ENCODE measurements at regions not wholly inside any gene's neighbourhood (a gene's known extent, or its start where the extent isn't known, plus 50 kb on each side); places are given as distances from the start of the nearest gene placed in this dataset.

DNA sequence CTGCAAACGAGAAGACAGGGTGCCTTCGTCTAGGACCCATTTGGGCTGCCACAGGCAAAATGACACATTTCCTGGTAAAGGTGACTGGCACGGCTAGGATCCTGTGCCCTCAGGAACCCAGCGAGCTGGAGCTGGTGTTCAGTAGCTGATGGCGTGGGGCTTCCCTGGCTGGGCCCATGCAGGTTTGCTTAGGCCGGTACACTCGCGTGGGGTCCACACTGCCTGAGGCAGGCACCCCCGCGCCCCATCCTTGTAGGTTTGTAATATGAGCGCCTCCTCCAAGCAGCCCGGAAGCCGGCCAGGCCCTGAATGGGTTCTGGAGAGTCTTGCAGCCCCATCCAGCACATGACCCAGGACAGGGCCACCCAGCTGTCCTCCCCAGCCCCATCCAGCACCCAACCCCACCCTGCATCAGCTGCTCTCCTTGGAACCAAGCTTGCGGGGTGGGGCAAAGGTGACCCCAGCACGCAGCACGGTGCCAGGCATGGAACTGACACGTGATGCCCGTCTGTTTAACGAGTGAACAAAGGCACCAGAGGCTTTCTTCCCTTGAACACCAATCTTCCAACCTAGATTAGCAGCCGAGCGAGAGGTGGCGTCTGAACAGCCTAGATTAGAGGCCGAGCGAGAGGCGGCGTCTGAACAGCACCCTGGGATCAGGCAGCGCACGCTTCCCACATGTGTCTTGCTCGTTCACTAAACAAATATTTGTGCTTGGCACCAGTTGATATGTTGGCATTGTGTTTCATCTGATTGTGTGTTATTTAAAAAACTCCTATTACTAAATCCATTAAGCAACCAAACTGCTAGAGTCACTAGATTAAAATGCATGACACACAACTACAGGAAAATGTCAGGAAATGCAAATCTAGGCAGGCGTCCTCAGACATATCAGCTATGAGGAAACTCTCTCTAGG is 112.1 kb downstream of the DLL1 start:
- intact Hi-C loops (cut with micrococcal nuclease; ENCODE audit: unreplicated experiment) = no loop called here
- H3K9me3 Mint-ChIP-seq (ENCODE audit: low read depth, unreplicated experiment) = peaks cover 5% of the 10 kb centered on the region
- no peaks in the 10 kb centered on the region for H3K4me1 Mint-ChIP-seq (ENCODE audit: low read depth, unreplicated experiment)
- H3K36me3 Mint-ChIP-seq (ENCODE audit: insufficient read depth, unreplicated experiment) = peaks cover 15% of the 10 kb centered on the region
- DNase-seq = peak; percentile 26
- no TSS peak for BruUV-seq (replicated peaks)
- TF ChIP-seq, protein P1, sequence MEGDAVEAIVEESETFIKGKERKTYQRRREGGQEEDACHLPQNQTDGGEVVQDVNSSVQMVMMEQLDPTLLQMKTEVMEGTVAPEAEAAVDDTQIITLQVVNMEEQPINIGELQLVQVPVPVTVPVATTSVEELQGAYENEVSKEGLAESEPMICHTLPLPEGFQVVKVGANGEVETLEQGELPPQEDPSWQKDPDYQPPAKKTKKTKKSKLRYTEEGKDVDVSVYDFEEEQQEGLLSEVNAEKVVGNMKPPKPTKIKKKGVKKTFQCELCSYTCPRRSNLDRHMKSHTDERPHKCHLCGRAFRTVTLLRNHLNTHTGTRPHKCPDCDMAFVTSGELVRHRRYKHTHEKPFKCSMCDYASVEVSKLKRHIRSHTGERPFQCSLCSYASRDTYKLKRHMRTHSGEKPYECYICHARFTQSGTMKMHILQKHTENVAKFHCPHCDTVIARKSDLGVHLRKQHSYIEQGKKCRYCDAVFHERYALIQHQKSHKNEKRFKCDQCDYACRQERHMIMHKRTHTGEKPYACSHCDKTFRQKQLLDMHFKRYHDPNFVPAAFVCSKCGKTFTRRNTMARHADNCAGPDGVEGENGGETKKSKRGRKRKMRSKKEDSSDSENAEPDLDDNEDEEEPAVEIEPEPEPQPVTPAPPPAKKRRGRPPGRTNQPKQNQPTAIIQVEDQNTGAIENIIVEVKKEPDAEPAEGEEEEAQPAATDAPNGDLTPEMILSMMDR (IDR thresholded peaks at IDR 0.05; ENCODE audit: unreplicated experiment) = no peak
- CTCF ChIA-PET = no interaction called here
- peaks cover 24% of the 10 kb centered on the region for H3K27me3 Mint-ChIP-seq (ENCODE audit: unreplicated experiment)
- no peak overlapping the region for H3K27ac Mint-ChIP-seq (ENCODE audit: unreplicated experiment)
- no peak overlapping the region for H3K4me3 Mint-ChIP-seq (ENCODE audit: low read depth, unreplicated experiment)

DNA sequence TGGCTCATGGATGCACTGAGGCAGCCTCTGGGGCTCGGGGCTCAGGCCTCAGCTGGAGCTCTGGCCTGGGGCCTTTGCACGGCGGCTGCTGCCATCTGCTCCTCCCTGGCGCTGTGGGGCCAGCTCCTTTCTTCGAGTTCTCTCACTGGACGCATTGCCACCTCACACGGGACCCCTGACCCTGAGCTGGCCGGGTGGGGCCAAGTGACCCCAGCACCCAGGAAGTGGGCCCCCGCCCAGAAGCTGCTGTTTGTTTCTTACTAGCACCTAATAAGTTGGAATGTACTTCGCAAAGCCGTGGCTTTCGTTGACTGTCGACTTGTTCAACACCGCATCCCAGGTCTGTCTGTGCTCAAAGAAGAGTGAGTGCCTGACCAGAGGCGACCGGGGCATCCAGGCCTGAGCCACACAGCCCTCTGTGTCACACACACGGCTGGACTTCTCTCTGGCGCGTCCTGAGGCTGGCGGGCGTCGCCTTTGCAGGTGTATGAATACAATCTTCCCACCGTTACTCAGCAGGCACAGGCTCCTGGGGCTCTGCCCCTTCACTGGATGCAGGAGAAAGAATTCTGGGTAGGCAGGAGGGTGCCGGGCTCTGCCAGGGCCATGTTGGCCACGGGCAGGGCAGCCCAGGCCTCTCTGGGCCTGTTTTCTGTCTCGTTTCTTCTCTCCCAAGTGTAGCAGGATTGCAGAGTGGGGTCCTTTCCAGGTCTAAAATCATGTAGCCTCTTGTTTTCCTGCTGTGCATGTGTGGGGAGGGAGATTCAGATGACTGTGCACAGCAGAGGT is 112.9 kb downstream of the DLL1 start:
- peaks cover 15% of the 10 kb centered on the region for H3K36me3 Mint-ChIP-seq (ENCODE audit: insufficient read depth, unreplicated experiment)
- intact Hi-C loops (cut with micrococcal nuclease; ENCODE audit: unreplicated experiment) = no loop called here
- no TSS peak for BruUV-seq (replicated peaks)
- H3K4me1 Mint-ChIP-seq (ENCODE audit: low read depth, unreplicated experiment) = no peaks in the 10 kb centered on the region
- CTCF ChIA-PET = no interaction called here
- DNase-seq = no peak
- TF ChIP-seq, protein P1 (IDR thresholded peaks at IDR 0.05; ENCODE audit: unreplicated experiment) = no peak
- no peak overlapping the region for H3K4me3 Mint-ChIP-seq (ENCODE audit: low read depth, unreplicated experiment)
- H3K27me3 Mint-ChIP-seq (ENCODE audit: unreplicated experiment) = peaks cover 21% of the 10 kb centered on the region
- no peak overlapping the region for H3K27ac Mint-ChIP-seq (ENCODE audit: unreplicated experiment)
- peaks cover 2% of the 10 kb centered on the region for H3K9me3 Mint-ChIP-seq (ENCODE audit: low read depth, unreplicated experiment)

GRCh38 chr6:170176898-170177771 is 113.7 kb downstream of the DLL1 start:
- TF ChIP-seq, protein P1 (IDR thresholded peaks at IDR 0.05; ENCODE audit: unreplicated experiment) = no peak
- intact Hi-C loops (cut with micrococcal nuclease; ENCODE audit: unreplicated experiment) = no loop called here
- Mint-ChIP-seq H3K27ac (ENCODE audit: unreplicated experiment) (peak overlapping the region; percentile 89), H3K27me3 (ENCODE audit: unreplicated experiment) (peaks cover 21% of the 10 kb centered on the region), H3K9me3 (ENCODE audit: low read depth, unreplicated experiment) (peaks cover 6% of the 10 kb centered on the region), H3K36me3 (ENCODE audit: insufficient read depth, unreplicated experiment) (peaks cover 19% of the 10 kb centered on the region), H3K4me3 (ENCODE audit: low read depth, unreplicated experiment) (no peak overlapping the region), H3K4me1 (ENCODE audit: low read depth, unreplicated experiment) (no peaks in the 10 kb centered on the region)
- no peak for DNase-seq
- CTCF ChIA-PET = no interaction called here
- no TSS peak for BruUV-seq (replicated peaks)
